Esophagus (tissue), 2 donors: ENCODE measurements at regions not wholly inside any gene's neighbourhood (a gene's known extent, or its start where the extent isn't known, plus 50 kb on each side); places are given as distances from the start of the nearest gene placed in this dataset.

Source experiments
- H3K27ac ChIP-seq, 2 donors: one replicate each; pipeline ENCODE4 v1.5.1; 2013; ENCODE audit warnings: low read depth in 2 of 2, mild to moderate bottlenecking in 2 of 2, inconsistent platforms in 1 of 2, low read length in 1 of 2, moderate library complexity in 1 of 2
- H3K27me3 ChIP-seq, 2 donors: one replicate each; pipeline ENCODE4 v1.6.1; 2013; ENCODE audit warnings: low read length in 2 of 2, control low read depth in 1 of 2, mild to moderate bottlenecking in 1 of 2; ENCODE audit not compliant: insufficient read depth in 2 of 2, control insufficient read depth in 1 of 2
- H3K36me3 ChIP-seq, 2 donors: one replicate each; pipeline ENCODE4 v1.6.1; 2013; ENCODE audit warnings: low read length in 1 of 2; ENCODE audit not compliant: control insufficient read depth in 2 of 2, insufficient read depth in 2 of 2
- H3K4me1 ChIP-seq, 2 donors: one replicate each; pipeline ENCODE4 v1.6.1; 2013; ENCODE audit warnings: low read length in 1 of 2; ENCODE audit not compliant: control insufficient read depth in 2 of 2, insufficient read depth in 2 of 2
- H3K4me3 ChIP-seq, 2 donors: one replicate each; pipeline ENCODE4 v1.5.1; 2013; ENCODE audit warnings: low read length in 2 of 2, mild to moderate bottlenecking in 2 of 2, low read depth in 1 of 2, moderate library complexity in 1 of 2
- H3K9me3 ChIP-seq, 2 donors: one replicate each; pipeline ENCODE4 v1.6.1; 2013; ENCODE audit warnings: mild to moderate bottlenecking in 2 of 2, low read depth in 1 of 2, low read length in 1 of 2, moderate library complexity in 1 of 2; ENCODE audit not compliant: control insufficient read depth in 2 of 2, insufficient read depth in 1 of 2
- WGBS, 2 donors: extraction: QIAGEN DNeasy Blood & Tissue Kit; methylation state at CpG; one replicate each; pipeline ENCODE4 v1.1.7; 2013; 5-methylcytosine and 5-hydroxymethylcytosine counted together
- donor health status: healthy with polysubstance abuse.
- donor health status: Bipolar disorder and iron deficiency.

- H3K4me1 ChIP-seq, result no peaks in the 10 kb centered on the region
- H3K9me3 ChIP-seq, result no peaks in the 10 kb centered on the region
- no peak overlapping the region for H3K4me3 ChIP-seq
- WGBS, 2 donors, result 70 to 84% methylated on average over 4 of the region's 4 CpGs
- no peaks in the 10 kb centered on the region for H3K27me3 ChIP-seq
- no peak overlapping the region for H3K27ac ChIP-seq
- no peaks in the 10 kb centered on the region for H3K36me3 ChIP-seq
Observed at GRCh38 chr2:220936641-220937197, 635.4 kb downstream of the EPHA4 start.

GRCh38 chr2:220937245-220937644 is 634.9 kb downstream of the EPHA4 start:
- H3K9me3 ChIP-seq, result no peaks in the 10 kb centered on the region
- no peaks in the 10 kb centered on the region for H3K36me3 ChIP-seq
- H3K27me3 ChIP-seq, result no peaks in the 10 kb centered on the region
- no peak overlapping the region for H3K27ac ChIP-seq
- no peak overlapping the region for H3K4me3 ChIP-seq
- WGBS, 2 donors, result 69 to 73% methylated on average over 1 of the region's 1 CpG
- H3K4me1 ChIP-seq, result no peaks in the 10 kb centered on the region

GRCh38 chr2:220940646-220941045 is 631.5 kb downstream of the EPHA4 start:
- Histone ChIP-seq H3K27ac (no peak overlapping the region), H3K4me3 (no peak overlapping the region), H3K4me1 (no peaks in the 10 kb centered on the region), H3K9me3 (no peaks in the 10 kb centered on the region), H3K27me3 (no peaks in the 10 kb centered on the region), H3K36me3 (no peaks in the 10 kb centered on the region)
- 82 to 83% methylated on average over 11 of the region's 11 CpGs for WGBS, 2 donors

GRCh38 chr2:220941683-220942082 is 630.4 kb downstream of the EPHA4 start:
- WGBS, 2 donors, result 61 to 69% methylated on average over 1 of the region's 1 CpG
- Histone ChIP-seq H3K27ac (no peak overlapping the region), H3K27me3 (no peaks in the 10 kb centered on the region), H3K4me1 (no peaks in the 10 kb centered on the region), H3K36me3 (no peaks in the 10 kb centered on the region), H3K9me3 (no peaks in the 10 kb centered on the region), H3K4me3 (no peak overlapping the region)

- Histone ChIP-seq H3K27me3 (no peaks in the 10 kb centered on the region), H3K9me3 (no peaks in the 10 kb centered on the region), H3K4me3 (no peak overlapping the region), H3K4me1 (no peaks in the 10 kb centered on the region), H3K36me3 (no peaks in the 10 kb centered on the region), H3K27ac (no peak overlapping the region)
- WGBS, 2 donors, result 85 to 88% methylated on average over 1 of the region's 1 CpG
Observed at GRCh38 chr2:220946552-220946951, 625.6 kb downstream of the EPHA4 start.

GRCh38 chr2:220948579-220948978 is 623.5 kb downstream of the EPHA4 start:
- 93 to 94% methylated on average over 4 of the region's 4 CpGs for WGBS, 2 donors
- Histone ChIP-seq H3K4me1 (no peaks in the 10 kb centered on the region), H3K9me3 (no peaks in the 10 kb centered on the region), H3K27me3 (no peaks in the 10 kb centered on the region), H3K36me3 (no peaks in the 10 kb centered on the region), H3K27ac (no peak overlapping the region), H3K4me3 (no peak overlapping the region)

GRCh38 chr2:220949466-220949865 is 622.6 kb downstream of the EPHA4 start:
- H3K27ac ChIP-seq, result no peak overlapping the region
- 64 to 72% methylated on average over 3 of the region's 3 CpGs for WGBS, 2 donors

GRCh38 chr2:220955776-220956175 is 616.3 kb downstream of the EPHA4 start:
- Histone ChIP-seq H3K9me3 (no peaks in the 10 kb centered on the region), H3K4me3 (no peak overlapping the region), H3K27me3 (no peaks in the 10 kb centered on the region), H3K27ac (no peak overlapping the region), H3K36me3 (no peaks in the 10 kb centered on the region), H3K4me1 (no peaks in the 10 kb centered on the region)
- WGBS, 2 donors, result 38 to 43% methylated on average over 1 of the region's 1 CpG

More at GRCh38 chr2:220949466-220949865, 622.6 kb downstream of the EPHA4 start:
- no peaks in the 10 kb centered on the region for H3K36me3 ChIP-seq
- H3K27me3 ChIP-seq, result no peaks in the 10 kb centered on the region
- no peaks in the 10 kb centered on the region for H3K4me1 ChIP-seq
- no peak overlapping the region for H3K4me3 ChIP-seq
- H3K9me3 ChIP-seq, result no peaks in the 10 kb centered on the region

GRCh38 chr2:220956429-220956828 is 615.7 kb downstream of the EPHA4 start:
- 61 to 72% methylated on average over 2 of the region's 2 CpGs for WGBS, 2 donors
- Histone ChIP-seq H3K27ac (no peak overlapping the region), H3K4me1 (no peaks in the 10 kb centered on the region), H3K4me3 (no peak overlapping the region), H3K27me3 (no peaks in the 10 kb centered on the region), H3K36me3 (no peaks in the 10 kb centered on the region), H3K9me3 (no peaks in the 10 kb centered on the region)

GRCh38 chr2:220959391-220959802 is 612.7 kb downstream of the EPHA4 start:
- WGBS, 2 donors, result 37 to 43% methylated on average over 1 of the region's 1 CpG
- Histone ChIP-seq H3K27me3 (no peaks in the 10 kb centered on the region), H3K4me1 (no peaks in the 10 kb centered on the region), H3K36me3 (no peaks in the 10 kb centered on the region), H3K27ac (no peak overlapping the region), H3K4me3 (no peak overlapping the region), H3K9me3 (no peaks in the 10 kb centered on the region)
